GM19351 (cell line): ENCODE measurements at regions not wholly inside any gene's neighbourhood (a gene's known extent, or its start where the extent isn't known, plus 50 kb on each side); places are given as distances from the start of the nearest gene placed in this dataset.
"Not testable (repeated sequence)": the region's sequence is repeated elsewhere in the genome, so short reads cannot be mapped to it uniquely, and the experiment has no call there.

Source experiments
- ATAC-seq: cut with Tn5 transposase; IDR thresholded peaks from one replicate; pipeline ENCODE4 v1.9.1; 2021; ENCODE audit warnings: mild to moderate bottlenecking, moderate library complexity; ENCODE audit not compliant: unreplicated experiment

DNA sequence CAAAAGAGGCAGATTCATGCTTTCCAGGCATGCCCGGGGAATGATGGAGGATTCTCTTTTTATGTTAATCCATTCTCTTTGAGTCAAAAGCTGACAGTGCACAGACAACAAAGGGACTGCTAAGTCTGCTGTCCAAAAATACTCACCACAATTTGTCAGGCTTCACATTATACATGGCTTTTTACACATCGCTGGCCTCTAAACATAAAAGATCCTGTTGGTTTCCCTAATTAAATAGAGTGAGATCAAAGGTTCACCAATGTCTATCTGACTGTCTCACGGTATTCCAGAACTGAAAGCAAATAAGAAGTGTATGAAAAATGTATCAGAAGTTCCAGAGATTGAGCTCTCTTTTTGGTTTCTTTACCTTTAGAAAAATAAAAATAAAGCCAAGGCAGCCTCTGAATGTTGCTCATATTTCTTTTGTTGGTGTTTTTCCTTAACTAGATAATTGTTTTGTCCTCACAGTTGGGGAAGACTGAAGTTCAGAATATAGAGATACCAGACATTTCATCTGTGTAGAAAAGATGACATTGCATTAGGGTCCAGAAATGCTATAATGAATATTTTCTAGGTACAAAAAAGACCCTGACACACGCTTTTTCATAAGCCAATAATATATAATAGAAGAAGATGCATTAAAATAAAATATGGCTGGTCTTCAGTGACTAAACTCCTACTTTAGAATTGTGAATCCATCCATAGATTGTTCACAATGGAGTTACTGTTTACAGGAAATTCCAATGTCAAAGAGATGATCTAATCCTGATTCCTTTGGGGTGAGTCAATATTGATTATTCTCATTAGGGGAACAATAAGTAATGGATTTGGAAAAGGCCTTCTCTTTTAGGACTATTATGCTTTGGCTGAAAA is 688.2 kb upstream of the CDH6 start:
- no peak for ATAC-seq

DNA sequence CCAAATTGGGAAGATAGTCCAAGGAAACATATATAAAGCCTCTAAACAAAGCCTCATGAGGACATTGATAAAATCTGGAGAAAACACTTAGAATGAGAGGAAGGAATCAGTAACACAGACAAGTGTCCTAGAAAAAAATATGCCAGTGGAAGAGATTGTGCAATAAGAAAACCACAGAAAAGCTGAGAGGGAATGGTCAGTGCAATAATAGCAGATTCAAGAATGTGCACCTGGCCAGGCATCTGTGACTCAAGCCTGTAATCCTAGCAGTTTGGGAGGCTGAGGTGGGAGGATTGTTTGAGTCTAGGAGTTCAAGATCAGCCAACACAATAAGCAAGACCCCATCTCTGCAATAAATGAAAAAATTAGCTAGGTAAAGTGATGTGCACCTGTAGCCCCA is 691.2 kb upstream of the CDH6 start:
- no peak for ATAC-seq

DNA sequence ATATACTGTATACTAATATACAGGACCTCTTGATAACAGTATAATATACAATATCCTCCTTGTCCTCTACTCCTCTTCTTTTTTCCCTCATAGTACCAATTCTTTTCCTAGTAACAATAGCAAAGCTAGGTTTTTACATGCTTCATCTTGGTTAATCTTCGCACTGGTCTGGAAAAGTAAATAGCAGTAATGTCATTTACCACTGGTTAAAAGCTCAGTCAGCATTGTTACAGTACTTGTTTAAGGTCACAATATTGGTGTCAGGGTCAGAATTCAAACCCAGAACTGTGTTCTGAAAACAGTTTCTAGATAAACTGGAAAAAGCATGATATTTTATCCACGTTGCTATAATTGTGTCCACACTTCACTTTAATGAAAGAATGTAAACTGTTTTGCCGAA is 692.4 kb upstream of the CDH6 start:
- ATAC-seq, result no peak

DNA sequence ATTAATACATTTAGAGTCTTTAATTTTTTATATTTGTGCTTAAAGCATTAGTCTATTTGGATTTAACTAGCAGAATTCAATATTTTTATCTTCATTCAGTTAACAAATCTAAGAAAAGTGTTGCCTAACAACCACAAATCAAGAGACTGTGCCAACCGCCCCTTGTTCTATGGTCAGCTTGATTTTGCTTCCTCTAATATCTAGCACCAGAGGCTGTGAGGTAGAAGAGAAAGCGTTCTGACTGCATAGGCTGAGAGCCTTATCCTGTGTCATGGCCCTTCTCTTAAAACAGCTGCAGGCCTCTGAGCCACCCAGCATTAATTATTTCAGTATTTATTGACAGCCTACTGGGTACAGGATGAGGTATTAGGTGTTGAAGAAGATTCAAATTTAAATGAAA is 693.0 kb upstream of the CDH6 start:
- ATAC-seq, result no peak

DNA sequence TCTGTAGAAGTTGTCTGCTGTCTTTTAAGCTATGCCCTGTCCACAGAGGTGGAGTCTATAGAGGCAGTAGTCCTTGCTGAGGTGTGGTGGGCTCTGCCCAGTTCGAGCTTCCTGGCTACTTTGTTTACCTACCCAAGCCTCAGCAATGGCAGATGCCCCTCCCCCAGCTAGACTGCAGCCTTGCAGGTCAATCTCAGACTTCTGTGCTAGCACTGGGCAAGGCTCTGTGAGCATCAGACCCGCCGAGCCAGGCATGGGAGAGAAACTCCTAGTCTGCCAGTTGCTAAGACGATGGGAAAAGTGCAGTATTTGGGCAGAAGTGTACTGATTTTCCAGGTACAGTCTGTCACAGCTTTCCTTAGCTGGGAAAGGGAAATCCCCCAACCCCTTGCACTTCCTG is 694.1 kb upstream of the CDH6 start:
- no peak for ATAC-seq

DNA sequence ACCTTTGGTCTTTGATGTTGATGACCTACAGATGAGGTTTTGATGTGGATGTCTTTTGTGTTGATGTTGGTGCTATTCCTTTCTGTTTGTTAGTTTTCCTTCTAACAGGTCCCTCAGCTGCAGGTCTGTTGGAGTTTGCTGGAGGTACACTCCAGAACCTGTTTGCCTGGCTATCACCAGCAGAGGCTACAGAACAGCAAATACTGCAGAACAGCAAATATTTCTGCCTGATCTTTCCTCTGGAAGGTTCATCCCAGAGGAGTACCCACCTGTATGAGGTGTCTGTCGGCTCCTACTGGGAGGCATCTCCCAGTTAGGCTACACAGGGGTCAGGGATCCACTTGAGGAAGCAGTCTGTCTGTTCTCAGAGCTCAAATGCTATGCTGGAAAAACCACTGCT is 694.5 kb upstream of the CDH6 start:
- no peak for ATAC-seq

DNA sequence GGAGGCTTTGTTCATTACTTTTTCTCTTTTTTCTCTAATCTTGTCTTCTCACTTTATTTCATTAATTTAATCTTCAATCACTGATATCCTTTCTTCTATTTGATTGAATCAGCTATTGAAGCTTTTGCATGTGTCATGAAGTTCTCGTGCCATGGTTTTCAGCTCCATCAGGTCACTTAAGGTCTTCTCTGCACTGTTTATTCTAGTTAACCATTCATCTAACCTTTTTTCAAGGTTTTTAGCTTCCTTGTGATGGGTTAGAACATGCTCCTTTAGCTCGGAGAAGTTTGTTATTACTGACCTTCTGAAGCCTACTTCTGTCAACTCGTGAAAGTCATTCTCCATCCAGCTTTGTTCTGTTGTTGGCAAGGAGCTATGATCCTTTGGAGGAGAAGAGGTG is 695.0 kb upstream of the CDH6 start:
- not testable (repeated sequence) for ATAC-seq

DNA sequence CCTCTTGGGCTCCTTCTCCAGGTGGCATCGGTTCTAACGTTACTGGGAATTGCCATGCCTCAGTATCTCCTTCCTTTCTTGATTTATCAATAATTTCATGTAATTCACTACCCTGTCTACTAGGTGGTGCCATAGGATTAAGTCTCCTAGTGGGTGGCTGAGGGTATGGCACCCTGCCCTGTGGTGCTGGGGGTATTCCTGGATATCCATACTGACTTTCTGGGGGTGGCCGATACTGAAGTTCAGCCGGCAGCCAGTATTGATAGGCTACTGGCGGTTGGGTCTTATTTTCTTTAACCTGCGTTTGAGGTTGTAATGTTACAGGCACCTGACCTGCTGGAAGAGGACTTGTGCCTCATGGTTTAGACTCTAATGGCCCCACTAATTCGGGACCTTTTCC is 699.4 kb upstream of the CDH6 start:
- ATAC-seq, result not testable (repeated sequence)

DNA sequence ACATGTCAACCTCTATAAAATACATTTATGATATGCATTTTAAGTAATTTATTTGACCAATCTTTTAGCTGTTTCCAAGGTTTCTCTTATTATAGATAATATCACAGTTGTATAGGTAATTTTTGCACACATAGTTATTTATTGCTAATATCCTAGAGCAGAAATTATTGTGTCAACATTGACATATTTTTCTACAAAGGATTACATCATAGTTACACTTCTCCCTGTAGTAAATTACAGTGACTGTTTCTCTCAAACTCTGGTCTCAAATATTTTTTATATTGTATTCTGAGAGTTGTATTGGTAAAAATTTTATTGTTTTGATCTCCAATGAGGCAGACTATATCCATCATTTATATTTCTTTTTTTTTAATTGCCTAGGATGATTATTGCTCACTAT is 714.4 kb upstream of the CDH6 start:
- ATAC-seq, result no peak

DNA sequence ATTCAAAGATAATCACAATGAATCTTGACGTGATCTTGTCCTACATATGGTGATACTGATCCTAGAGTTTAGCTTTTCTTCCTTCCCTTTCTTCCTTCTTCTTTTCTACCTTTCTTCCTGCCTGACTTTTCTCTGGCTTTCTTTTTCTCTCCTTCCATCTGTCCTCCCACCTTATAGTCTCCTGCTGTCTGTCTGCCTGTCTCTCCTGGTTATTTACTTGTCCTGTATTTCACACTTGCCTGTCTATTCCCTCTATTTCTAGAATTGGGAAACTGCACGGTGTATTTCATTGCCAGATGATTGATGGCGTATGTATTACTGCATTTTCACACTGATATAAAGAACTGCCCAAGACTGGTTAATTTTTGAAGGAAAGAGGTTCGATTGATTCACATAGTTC is 718.1 kb upstream of the CDH6 start:
- ATAC-seq, result no peak

DNA sequence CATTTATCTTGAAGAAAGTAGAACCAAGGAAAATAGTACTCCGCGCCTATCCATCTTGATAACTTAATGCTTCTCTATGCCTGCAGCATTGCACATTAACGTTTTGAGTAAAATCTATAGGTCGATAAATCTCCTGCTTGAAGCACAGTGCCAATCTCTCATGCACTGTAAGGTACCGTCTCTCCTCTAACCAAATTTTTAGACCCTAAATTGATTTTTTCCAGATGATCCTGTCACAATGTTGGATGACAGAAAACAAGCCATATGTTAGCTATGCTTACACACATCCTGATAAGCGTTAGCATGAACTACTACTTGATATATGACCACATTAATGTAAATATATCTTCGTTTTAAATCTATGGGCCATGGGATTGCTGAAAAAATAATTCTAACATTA is 723.8 kb upstream of the CDH6 start:
- no peak for ATAC-seq

DNA sequence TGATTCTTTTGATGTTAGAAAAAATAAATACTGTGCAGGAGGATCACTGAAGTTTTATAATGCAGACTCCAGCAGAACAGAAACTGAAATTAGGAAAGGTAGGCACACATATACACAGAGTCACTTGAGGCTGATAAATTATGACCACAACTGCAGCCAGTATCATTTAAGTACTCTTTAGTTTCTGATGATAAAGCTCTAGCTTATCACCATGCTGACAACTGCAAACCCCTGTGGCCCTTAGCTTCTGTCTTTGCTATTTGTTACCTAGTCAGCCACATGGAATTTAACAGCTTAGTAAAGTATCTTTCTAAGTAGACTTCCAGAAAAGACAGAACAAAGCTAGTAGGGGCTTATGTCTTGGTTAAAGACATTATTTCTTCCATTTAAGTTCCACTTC is 734.8 kb upstream of the CDH6 start:
- no peak for ATAC-seq

DNA sequence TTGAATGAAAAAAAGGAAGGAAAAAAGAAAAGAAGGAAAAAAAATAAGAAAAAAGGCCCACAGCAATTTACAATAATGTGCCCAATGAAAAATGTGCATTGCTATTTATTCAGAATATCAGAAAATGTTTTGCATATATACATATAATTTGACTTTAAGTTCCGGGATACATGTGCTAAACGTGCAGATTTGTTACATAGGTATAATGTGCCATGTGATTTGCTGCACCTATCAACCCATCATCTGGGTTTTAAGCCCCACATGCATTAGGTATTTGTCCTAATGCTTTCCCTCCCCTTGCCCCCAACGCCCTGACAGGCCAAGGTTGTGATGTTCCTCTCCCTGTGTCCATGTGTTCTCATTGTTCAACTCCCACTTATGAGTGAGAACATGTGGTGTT is 738.0 kb upstream of the CDH6 start:
- ATAC-seq, result not testable (repeated sequence)

DNA sequence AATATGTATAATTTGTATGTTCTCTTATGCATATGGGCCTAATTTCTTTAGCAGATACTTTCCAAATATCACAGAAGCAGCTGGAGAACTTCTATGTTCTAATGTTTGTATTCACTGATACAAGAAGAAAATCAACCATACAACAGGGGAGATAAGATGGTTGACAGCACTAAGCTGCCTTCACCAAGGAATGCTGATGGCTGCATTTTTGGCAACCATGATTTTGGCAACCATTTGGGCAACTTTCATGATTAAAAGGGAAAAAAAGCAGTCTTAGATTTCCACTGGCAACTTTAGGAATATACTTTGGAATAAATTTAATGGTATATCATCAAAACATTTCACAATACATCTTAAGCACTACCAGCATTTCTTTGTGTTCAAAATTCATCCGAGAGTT is 740.3 kb upstream of the CDH6 start:
- ATAC-seq, result no peak

DNA sequence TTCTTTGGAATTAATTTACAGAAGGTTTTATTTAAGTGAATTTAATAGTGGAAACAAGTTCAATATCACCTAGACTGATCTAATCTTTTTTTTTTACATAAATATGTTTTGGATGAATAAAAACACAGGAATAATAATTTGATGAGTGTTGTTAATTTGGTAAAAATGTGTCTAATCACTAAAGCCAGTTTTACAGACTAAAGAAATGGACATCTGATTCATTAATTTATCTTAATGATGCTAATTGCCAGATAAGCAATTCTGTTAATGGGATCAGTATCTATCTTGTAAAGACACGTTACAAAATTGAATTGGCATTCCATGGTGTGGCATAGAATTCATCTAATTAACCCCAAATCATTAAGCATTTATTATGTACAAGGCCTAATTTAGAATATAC is 743.3 kb upstream of the CDH6 start:
- no peak for ATAC-seq

DNA sequence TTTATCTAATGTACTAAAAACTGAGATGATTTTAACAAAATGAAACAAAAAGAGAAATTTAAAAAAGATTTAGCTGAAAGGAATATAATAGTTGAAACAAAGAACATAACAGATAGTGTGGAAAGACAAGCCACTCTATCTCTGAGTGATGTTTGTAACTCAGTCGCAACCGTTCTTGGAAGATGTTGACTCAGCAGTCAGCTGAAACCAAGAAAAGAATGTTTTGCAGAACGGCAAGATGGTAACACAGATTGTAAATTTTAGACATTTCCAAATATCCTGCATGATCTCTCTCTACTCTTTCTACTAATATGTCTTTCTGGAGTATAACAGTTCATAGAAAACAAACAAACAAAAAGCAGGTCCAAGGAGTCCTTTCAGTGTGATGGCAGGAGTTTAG is 746.1 kb upstream of the CDH6 start:
- no peak for ATAC-seq

DNA sequence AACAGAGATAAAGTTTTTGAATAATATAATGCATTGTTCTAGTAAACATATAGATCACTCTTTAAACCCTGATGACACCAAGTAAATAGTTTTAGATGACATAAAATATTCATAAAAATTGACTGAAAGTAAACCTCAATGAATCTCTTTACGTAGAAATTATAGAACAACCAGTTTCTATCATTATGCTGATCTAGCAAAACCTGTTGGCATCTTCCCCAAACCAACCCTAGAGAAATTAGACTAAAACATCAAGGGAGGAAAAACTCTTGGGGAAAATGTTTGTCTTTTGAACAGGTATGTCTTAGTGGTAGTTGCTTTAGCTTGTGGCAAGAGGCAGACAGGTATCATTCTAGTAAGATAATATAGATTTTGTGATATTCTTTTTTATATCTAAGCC is 747.0 kb upstream of the CDH6 start:
- no peak for ATAC-seq

DNA sequence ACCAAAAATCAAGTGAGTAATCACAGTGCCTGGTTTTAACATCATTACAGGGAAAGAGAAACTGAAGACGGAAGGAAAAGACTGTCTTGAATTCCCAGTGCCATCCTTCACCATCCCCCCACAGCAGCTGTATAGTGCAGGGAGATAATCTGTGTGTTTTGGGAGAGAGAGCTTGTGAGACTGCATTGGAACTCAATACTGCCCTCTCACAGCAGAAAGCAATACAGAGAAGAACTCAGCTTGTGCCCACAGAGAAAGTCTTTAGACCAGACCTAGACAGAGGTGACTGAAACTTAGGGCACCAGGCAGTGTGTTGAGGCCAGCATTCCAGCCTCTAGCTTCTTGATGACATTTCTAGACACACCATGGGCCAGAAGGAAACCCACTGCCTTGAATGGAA is 754.7 kb upstream of the CDH6 start:
- no peak for ATAC-seq

DNA sequence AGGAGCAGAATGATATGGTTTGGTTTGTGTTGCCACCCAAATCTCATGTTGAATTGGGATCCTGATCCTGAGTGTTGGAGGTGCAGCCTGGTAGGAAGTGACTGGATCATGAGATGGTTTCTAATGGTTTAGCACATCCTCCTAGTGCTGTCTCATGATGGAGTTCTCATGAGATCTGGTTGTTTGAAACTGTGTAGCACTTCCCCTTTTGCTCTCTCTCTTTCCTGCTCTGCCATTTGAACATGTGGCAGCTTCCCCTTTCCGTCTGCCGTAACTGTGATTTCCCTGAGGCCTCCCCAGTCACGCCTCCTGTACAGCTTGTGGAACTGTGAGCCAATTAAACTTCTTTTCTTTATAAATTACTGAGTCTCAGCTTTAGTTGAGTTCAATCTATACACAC is 756.8 kb upstream of the CDH6 start:
- no peak for ATAC-seq

DNA sequence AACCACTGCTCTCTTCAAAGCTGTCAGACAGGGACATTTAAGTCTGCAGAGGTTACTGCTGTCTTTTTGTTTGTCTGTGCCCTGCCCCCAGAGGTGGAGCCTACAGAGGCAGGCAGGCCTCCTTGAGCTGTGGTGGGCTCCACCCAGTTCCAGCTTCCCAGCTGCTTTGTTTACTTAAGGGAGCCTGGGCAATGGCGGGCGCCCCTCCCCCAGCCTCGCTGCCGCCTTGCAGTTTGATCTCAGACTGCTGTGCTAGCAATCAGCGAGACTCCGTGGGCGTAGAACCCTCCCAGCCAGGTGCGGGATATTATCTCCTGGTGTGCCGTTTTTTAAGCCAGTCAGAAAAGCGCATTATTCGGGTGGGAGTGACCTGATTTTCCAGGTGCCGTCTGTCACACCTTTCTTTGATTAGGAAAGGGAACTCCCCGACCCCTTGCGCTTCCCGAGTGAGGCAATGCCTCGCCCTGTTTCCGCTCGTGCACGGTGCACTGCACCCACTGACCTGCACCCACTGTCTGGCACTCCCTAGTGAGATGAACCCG is 764.5 kb upstream of the CDH6 start:
- ATAC-seq, result not testable (repeated sequence)

DNA sequence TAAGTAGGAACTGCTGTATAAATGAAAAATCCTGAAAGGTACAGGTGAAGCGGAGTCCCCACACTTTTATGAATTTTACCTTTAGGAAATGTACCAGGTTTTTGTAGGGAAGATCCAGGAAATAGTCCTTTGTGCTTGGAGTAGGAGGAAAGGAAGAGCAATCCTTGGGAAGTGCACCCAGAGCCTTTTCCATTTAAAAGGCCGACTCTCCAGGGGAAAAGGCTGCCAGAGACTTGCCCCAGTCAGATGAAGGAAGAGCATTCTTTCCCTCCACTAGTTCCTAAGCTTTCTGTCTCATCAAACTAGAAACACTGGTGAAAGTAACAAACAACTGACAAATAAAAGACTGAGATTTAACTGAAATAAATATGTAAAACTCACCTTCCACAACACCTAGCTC is 779.4 kb upstream of the CDH6 start:
- ATAC-seq, result no peak

DNA sequence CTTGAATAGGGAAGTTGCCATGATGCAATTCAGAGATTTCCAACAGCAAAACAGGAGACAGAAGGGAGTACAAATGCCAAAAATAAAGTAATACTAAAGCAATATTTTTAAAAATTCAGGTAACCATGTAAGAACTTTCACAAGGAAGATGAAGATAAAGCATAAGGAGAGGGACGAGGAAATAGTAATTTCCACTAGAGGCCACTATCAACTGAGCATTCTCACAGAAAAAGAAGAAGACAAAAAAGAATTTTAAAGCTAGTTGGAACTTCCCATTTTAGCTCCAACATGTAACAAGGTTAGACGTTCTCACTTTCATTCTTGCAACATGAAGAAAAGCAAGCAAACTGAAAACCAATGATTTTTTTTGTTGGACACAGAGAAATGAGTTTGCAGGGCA is 779.9 kb upstream of the CDH6 start:
- no peak for ATAC-seq

DNA sequence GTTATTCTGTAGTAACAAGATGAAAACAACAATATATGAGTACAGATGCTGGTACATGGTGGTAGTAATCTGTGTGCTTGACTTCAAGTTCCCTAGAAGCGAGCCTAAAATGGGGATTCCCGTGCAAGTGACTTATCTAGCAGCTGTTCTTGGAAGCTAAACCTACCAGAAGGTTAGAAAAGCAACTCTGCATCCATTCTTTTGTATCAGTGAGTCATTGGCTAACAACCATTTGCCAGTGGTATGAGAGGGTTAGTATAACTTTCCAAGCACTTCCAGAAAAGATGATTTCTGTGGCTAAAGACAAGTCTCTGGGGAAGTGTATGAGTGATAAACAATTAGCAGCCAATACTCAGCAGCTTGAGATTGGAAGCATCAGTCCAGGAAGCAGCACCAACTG is 787.7 kb upstream of the CDH6 start:
- ATAC-seq, result no peak
